PC-3 (cell line): ENCODE measurements at regions not wholly inside any gene's neighbourhood (a gene's known extent, or its start where the extent isn't known, plus 50 kb on each side); places are given as distances from the start of the nearest gene placed in this dataset.

Experiments
- ATAC-seq: fragments of 200-7000 bp; cut with Tn5 transposase; 2 replicates; pipeline ENCODE4 v1.9.1; 2020; ENCODE audit warnings: mild to moderate bottlenecking, moderate library complexity
- BruUV-seq: library from RNA; stranded (reverse); fragments of 400-500 nt; replicated peaks from 2 replicates; lab custom pipeline; 2021; lab: Mats Ljungman, UMichigan
- CTCF ChIA-PET: fragments of 300-600 bp; sonication (Branson Sonifier 250); formaldehyde crosslinking; loops from one replicate; lab custom pipeline; 2022; ENCODE audit warnings: antibody characterized with exemption; lab: Charles Lee
- POLR2A ChIA-PET: fragments of 300-600 bp; sonication (Branson Sonifier 250); formaldehyde crosslinking; loops from one replicate; lab custom pipeline; 2022; ENCODE audit warnings: antibody characterized with exemption; ENCODE audit not compliant: unreplicated experiment; lab: Charles Lee
- DNase-seq: peaks from one replicate; pipeline ENCODE4 v3.0.0-alpha.2; 2015
- H2AFZ ChIP-seq: fragments of 300-600 bp; sonication (generic); 2 replicates; pipeline ENCODE4 v1.6.0; 2016; ENCODE audit warnings: antibody characterized with exemption, low read length
- H3F3A ChIP-seq: fragments of 300-600 bp; sonication (generic); one replicate; pipeline ENCODE4 v1.6.0; 2017; ENCODE audit warnings: antibody characterized with exemption, low read length, control low read depth, mild to moderate bottlenecking; ENCODE audit not compliant: unreplicated experiment
- H3K27ac ChIP-seq: fragments of 300-600 bp; sonication (generic); 2 replicates; pipeline ENCODE4 v1.5.1; 2016; ENCODE audit warnings: mild to moderate bottlenecking, low read length
- H3K27me3 ChIP-seq: fragments of 300-600 bp; sonication (generic); 2 replicates; pipeline ENCODE4 v1.6.1; 2016; ENCODE audit warnings: low read length, mixed read lengths
- H3K36me3 ChIP-seq: fragments of 300-600 bp; sonication (generic); 2 replicates; pipeline ENCODE4 v1.6.1; 2016; ENCODE audit warnings: low read depth, mixed run types, low read length, mixed read lengths
- H3K4me1 ChIP-seq: fragments of 300-600 bp; sonication (generic); 2 replicates; pipeline ENCODE4 v1.5.1; 2016; ENCODE audit warnings: low read length; ENCODE audit not compliant: insufficient read depth
- H3K4me2 ChIP-seq: fragments of 300-600 bp; sonication (generic); 2 replicates; pipeline ENCODE4 v1.6.0; 2016; ENCODE audit warnings: low read length
- H3K4me3 ChIP-seq: fragments of 300-600 bp; sonication (generic); 2 replicates; pipeline ENCODE4 v1.5.1; 2016; ENCODE audit warnings: mild to moderate bottlenecking, low read length, mixed read lengths
- H3K79me2 ChIP-seq: fragments of 300-600 bp; sonication (generic); 2 replicates; pipeline ENCODE4 v1.6.1; 2017; ENCODE audit warnings: low read length, mixed read lengths
- H3K9ac ChIP-seq: fragments of 300-600 bp; sonication (generic); 2 replicates; pipeline ENCODE4 v1.6.0; 2016; ENCODE audit warnings: mild to moderate bottlenecking, low read length
- H3K9me2 ChIP-seq: fragments of 300-600 bp; sonication (generic); replicated peaks from 2 replicates; pipeline ENCODE4 v1.6.1; 2016; ENCODE audit warnings: mixed run types, low read length, mixed read lengths
- H3K9me3 ChIP-seq: fragments of 300-600 bp; sonication (generic); 2 replicates; pipeline ENCODE4 v1.6.1; 2016; ENCODE audit warnings: low read length, mixed read lengths
- H4K20me1 ChIP-seq: fragments of 300-600 bp; sonication (generic); 2 replicates; pipeline ENCODE4 v1.6.1; 2016; ENCODE audit warnings: low read length, mixed read lengths
- EZH2 ChIP-seq: fragments of 300-600 bp; sonication (generic); IDR thresholded peaks from one replicate; pipeline ENCODE4 v1.6.1; 2017; ENCODE audit warnings: antibody characterized with exemption, mild to moderate bottlenecking, low read length; ENCODE audit not compliant: unreplicated experiment
- EZH2phosphoT487 ChIP-seq: fragments of 300-600 bp; sonication (generic); IDR thresholded peaks from 2 replicates; pipeline ENCODE4 v1.6.1; 2018; ENCODE audit warnings: mild to moderate bottlenecking, antibody characterized with exemption, low read length, borderline replicate concordance
- intact Hi-C: fragments of 100-400 bp; cut with micrococcal nuclease; formaldehyde crosslinking; loops from 2 replicates; pipeline ENCODE4 v1.9.0; 2023
- TF ChIP-seq, protein P1 (sequence below): fragments of 300-600 bp; sonication (generic); conservative IDR thresholded peaks from 2 replicates; pipeline ENCODE4 v1.5.1; 2017; ENCODE audit warnings: antibody characterized with exemption, low read depth, mild to moderate bottlenecking, low read length

DNA sequence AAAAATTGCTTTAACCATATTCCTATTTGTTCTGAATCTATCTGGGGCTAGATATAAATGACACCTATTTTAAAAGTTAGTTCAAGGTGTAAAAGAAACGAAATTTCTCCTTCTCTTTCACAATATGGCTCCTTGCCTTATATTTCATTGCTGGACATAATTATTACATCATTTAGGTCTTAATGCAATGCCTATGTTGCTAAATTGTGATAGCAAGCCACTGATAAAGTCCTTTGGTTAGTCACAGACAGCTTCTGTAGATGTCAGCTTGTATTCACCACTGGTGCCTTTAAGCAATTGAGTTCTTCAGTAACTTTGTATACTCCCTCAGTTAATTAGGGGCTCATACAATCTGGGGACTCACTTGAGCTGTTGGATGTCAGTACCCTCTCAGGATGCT lies 1236.6 kb downstream of the GATA3 start:
- TF ChIP-seq EZH2 (no peak), EZH2phosphoT487 (no peak)
- TF ChIP-seq, protein P1, sequence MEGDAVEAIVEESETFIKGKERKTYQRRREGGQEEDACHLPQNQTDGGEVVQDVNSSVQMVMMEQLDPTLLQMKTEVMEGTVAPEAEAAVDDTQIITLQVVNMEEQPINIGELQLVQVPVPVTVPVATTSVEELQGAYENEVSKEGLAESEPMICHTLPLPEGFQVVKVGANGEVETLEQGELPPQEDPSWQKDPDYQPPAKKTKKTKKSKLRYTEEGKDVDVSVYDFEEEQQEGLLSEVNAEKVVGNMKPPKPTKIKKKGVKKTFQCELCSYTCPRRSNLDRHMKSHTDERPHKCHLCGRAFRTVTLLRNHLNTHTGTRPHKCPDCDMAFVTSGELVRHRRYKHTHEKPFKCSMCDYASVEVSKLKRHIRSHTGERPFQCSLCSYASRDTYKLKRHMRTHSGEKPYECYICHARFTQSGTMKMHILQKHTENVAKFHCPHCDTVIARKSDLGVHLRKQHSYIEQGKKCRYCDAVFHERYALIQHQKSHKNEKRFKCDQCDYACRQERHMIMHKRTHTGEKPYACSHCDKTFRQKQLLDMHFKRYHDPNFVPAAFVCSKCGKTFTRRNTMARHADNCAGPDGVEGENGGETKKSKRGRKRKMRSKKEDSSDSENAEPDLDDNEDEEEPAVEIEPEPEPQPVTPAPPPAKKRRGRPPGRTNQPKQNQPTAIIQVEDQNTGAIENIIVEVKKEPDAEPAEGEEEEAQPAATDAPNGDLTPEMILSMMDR, result no peak
- POLR2A ChIA-PET, result no interaction called here
- H3K4me1 ChIP-seq, result no peaks in the 10 kb centered on the region
- BruUV-seq, result no TSS peak
- no peak overlapping the region for H3K4me3 ChIP-seq
- no peaks in the 10 kb centered on the region for H3F3A ChIP-seq
- no peak overlapping the region for H3K4me2 ChIP-seq
- no peaks in the 10 kb centered on the region for H4K20me1 ChIP-seq
- H3K27me3 ChIP-seq, result peaks cover 22% of the 10 kb centered on the region
- ATAC-seq, result no peak
- DNase-seq, result no peak
- no peaks in the 10 kb centered on the region for H3K36me3 ChIP-seq
- no peak overlapping the region for H2AFZ ChIP-seq
- no peaks in the 10 kb centered on the region for H3K9me3 ChIP-seq
- H3K79me2 ChIP-seq, result no peaks in the 10 kb centered on the region
- CTCF ChIA-PET, result no interaction called here
- no peak overlapping the region for H3K9ac ChIP-seq
- no peaks in the 10 kb centered on the region for H3K9me2 ChIP-seq
- no peak overlapping the region for H3K27ac ChIP-seq
- intact Hi-C loops, result no loop called here

DNA sequence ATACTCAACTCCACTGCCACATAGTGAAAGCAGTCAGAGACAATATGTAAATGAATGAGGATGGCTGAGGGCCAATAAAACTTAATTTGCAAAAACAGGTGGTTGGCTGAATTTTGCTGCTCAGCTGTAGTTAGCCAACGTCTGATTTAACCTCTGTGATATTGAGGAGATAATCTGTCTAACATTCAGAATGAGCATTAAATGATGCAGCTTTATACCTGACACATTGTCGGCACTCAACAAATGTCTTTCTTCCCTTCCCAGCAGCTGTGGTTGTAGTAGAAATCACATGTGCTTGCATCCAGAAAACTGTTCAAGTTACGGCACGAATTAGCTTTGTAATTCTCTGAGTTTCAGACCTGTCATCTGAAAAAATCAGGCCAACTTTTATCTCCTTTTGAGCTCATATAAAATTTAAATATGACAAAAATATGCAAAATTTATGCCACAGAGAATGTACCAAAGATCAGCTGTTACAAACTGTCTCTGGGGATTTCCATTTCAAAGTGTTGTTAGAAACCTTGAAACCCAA lies 1239.7 kb downstream of the GATA3 start:
- H2AFZ ChIP-seq, result no peak overlapping the region
- DNase-seq (no peak), ATAC-seq (no peak)
- H3K4me1 ChIP-seq, result no peaks in the 10 kb centered on the region
- no peaks in the 10 kb centered on the region for H3K36me3 ChIP-seq
- POLR2A ChIA-PET, result no interaction called here
- peaks cover 10% of the 10 kb centered on the region for H3K27me3 ChIP-seq
- no peaks in the 10 kb centered on the region for H3K79me2 ChIP-seq
- TF ChIP-seq, protein P1, result no peak
- TF ChIP-seq EZH2 (no peak), EZH2phosphoT487 (no peak)
- no peak overlapping the region for H3K4me3 ChIP-seq
- H3K9me3 ChIP-seq, result no peaks in the 10 kb centered on the region
- H3F3A ChIP-seq, result no peaks in the 10 kb centered on the region
- no peak overlapping the region for H3K9ac ChIP-seq
- no peak overlapping the region for H3K4me2 ChIP-seq
- BruUV-seq, result no TSS peak
- intact Hi-C loops, result no loop called here
- CTCF ChIA-PET, result no interaction called here
- H3K27ac ChIP-seq, result no peak overlapping the region
- H4K20me1 ChIP-seq, result no peaks in the 10 kb centered on the region
- H3K9me2 ChIP-seq, result no peaks in the 10 kb centered on the region

DNA sequence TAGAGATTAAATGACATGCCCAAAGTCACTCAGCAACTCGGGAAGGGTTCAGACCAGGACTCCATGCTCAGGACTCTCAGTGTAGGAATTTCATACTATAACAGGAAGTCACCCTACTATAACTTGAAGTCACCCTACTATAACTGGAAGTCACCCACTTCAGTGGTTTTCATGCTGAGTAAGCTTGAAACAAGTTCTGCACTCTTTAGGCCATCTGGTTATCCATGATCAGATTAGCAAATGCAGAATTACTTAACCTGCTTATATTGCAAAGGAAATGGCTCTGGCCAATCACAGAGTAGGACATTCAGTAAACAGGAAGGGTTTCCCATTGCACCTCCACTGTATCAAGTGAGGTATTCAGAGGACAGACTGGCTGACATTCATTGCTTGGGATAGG lies 1240.4 kb downstream of the GATA3 start:
- Histone ChIP-seq H3K4me1 (no peaks in the 10 kb centered on the region), H3K9me3 (no peaks in the 10 kb centered on the region), H3K4me2 (no peak overlapping the region), H3F3A (no peaks in the 10 kb centered on the region), H3K9ac (no peak overlapping the region), H3K27ac (no peak overlapping the region), H2AFZ (no peak overlapping the region), H3K36me3 (no peaks in the 10 kb centered on the region), H3K79me2 (no peaks in the 10 kb centered on the region), H3K4me3 (no peak overlapping the region), H3K9me2 (no peaks in the 10 kb centered on the region), H4K20me1 (no peaks in the 10 kb centered on the region), H3K27me3 (peaks cover 11% of the 10 kb centered on the region)
- POLR2A ChIA-PET, result no interaction called here
- BruUV-seq, result no TSS peak
- TF ChIP-seq EZH2phosphoT487 (no peak), EZH2 (no peak)
- TF ChIP-seq, protein P1, result no peak
- intact Hi-C loops, result no loop called here
- CTCF ChIA-PET, result no interaction called here
- ATAC-seq (no peak), DNase-seq (no peak)
